HCT116 (cell line): ENCODE measurements at regions not wholly inside any gene's neighbourhood (a gene's known extent, or its start where the extent isn't known, plus 50 kb on each side); places are given as distances from the start of the nearest gene placed in this dataset.

Experiments used
- ATAC-seq: fragments of 200-7000 bp; cut with Tn5 transposase; 2 replicates; pipeline ENCODE4 v1.9.1; 2020; ENCODE audit warnings: mild to moderate bottlenecking, moderate library complexity
- BruUV-seq: library from RNA; stranded (reverse); fragments of 400-500 nt; replicated peaks from 2 replicates; lab custom pipeline; 2021; lab: Mats Ljungman, UMichigan
- CTCF ChIA-PET: fragments of 300-600 bp; sonication (Branson Sonifier 250); formaldehyde crosslinking; loops from one replicate; lab custom pipeline; 2021; ENCODE audit warnings: antibody characterized with exemption; lab: Charles Lee
- POLR2A ChIA-PET: fragments of 300-600, 350-600 bp; sonication (Branson Sonifier 250); formaldehyde crosslinking; loops from one replicate; lab custom pipeline; 2021; ENCODE audit warnings: antibody characterized with exemption; lab: Charles Lee
- RAD21 ChIA-PET, 2 experiments: fragments of 300-600 bp; sonication (Branson Sonifier 250); formaldehyde crosslinking; loops; one replicate each; lab custom pipeline; 2023; ENCODE audit warnings: low total read pairs in 2 of 2; ENCODE audit not compliant: uncharacterized antibody in 2 of 2, unreplicated experiment in 2 of 2, low non-redundant PET in 1 of 2; lab: Charles Lee
- DNase-seq: peaks from one replicate; pipeline ENCODE4 v3.0.0-alpha.2; 2010; ENCODE audit warnings: low read depth, low spot score
- H2AFZ ChIP-seq: fragments of 200-600 bp; shearing (Covaris generic), sonication (generic); 2 replicates; pipeline ENCODE4 v1.6.1; 2017; ENCODE audit warnings: low read depth, mixed run types, mixed read lengths, antibody characterized with exemption, low read length; ENCODE audit not compliant: poor library complexity, severe bottlenecking
- H3K27ac ChIP-seq: 2 replicates; pipeline ENCODE4 v1.5.1; 2012; ENCODE audit warnings: low read depth, low read length
- H3K27me3 ChIP-seq: fragments of 200-600 bp; sonication (generic); 2 replicates; pipeline ENCODE4 v1.6.1; 2016; ENCODE audit warnings: mixed run types, low read length, mixed read lengths; ENCODE audit not compliant: insufficient read depth
- H3K36me3 ChIP-seq, 2 experiments: fragments of 200-500 bp in 1 of 2; fragments of 200-600 bp in 1 of 2; sonication (Bioruptor generic) in 1 of 2; sonication (generic) in 1 of 2; 2 replicates each; pipeline versions ENCODE4 v1.5.1 to v1.6.1; 2014 to 2016; ENCODE audit warnings: low read length in 2 of 2, inconsistent platforms in 1 of 2, mixed read lengths in 1 of 2, mixed run types in 1 of 2; ENCODE audit not compliant: insufficient read depth in 2 of 2, control insufficient read depth in 1 of 2
- H3K4me1 ChIP-seq, 2 experiments: fragments of 200-600 bp in 1 of 2; sonication (generic) in 1 of 2; 2 replicates each; pipeline versions ENCODE4 v1.5.1 to v1.6.1; 2012 to 2017; ENCODE audit warnings: low read length in 2 of 2, inconsistent platforms in 1 of 2, mild to moderate bottlenecking in 1 of 2, mixed read lengths in 1 of 2, mixed run types in 1 of 2, moderate library complexity in 1 of 2; ENCODE audit not compliant: insufficient read depth in 2 of 2, control insufficient read depth in 1 of 2
- H3K4me2 ChIP-seq: fragments of 200-600 bp; sonication (generic); 2 replicates; pipeline ENCODE4 v1.6.1; 2017; ENCODE audit warnings: mixed run types, low read length, mixed read lengths
- H3K4me3 ChIP-seq, 2 experiments: fragments of 200-600 bp in 1 of 2; sonication (generic) in 1 of 2; replicated peaks in 1 of 2; 2 replicates each; pipeline ENCODE4 v1.5.1; 2011 to 2016; ENCODE audit warnings: low read length in 2 of 2, control low read depth in 1 of 2, low read depth in 1 of 2, mild to moderate bottlenecking in 1 of 2, mixed read lengths in 1 of 2, mixed run types in 1 of 2
- H3K79me2 ChIP-seq: fragments of 200-600 bp; sonication (generic); 2 replicates; pipeline ENCODE4 v1.6.1; 2017; ENCODE audit warnings: mild to moderate bottlenecking, mixed run types, low read length, moderate library complexity, mixed read lengths; ENCODE audit not compliant: insufficient read depth
- H3K9ac ChIP-seq: fragments of 200-600 bp; sonication (generic); 2 replicates; pipeline ENCODE4 v1.6.1; 2016; ENCODE audit warnings: low read length, mixed read lengths
- H3K9me2 ChIP-seq: fragments of 200-600 bp; sonication (generic), shearing (Covaris generic); 2 replicates; pipeline ENCODE4 v1.6.1; 2017; ENCODE audit warnings: mixed run types, mild to moderate bottlenecking, moderate library complexity; ENCODE audit not compliant: insufficient read depth
- H3K9me3 ChIP-seq, 2 experiments: fragments of 200-500 bp in 1 of 2; fragments of 200-600 bp in 1 of 2; sonication (Bioruptor generic) in 1 of 2; sonication (generic) in 1 of 2; 2 replicates each; pipeline ENCODE4 v1.6.1; 2014 to 2017; ENCODE audit warnings: low read length in 2 of 2, mixed read lengths in 2 of 2, inconsistent platforms in 1 of 2, low read depth in 1 of 2, mild to moderate bottlenecking in 1 of 2, mixed run types in 1 of 2, moderate library complexity in 1 of 2; ENCODE audit not compliant: control insufficient read depth in 1 of 2, insufficient read depth in 1 of 2
- H4K20me1 ChIP-seq: fragments of 200-600 bp; sonication (generic), shearing (Covaris generic); 2 replicates; pipeline ENCODE4 v1.6.1; 2017; ENCODE audit warnings: mixed run types, mild to moderate bottlenecking, moderate library complexity; ENCODE audit not compliant: insufficient read depth
- ATF3 ChIP-seq: IDR thresholded peaks from 2 replicates; pipeline ENCODE4 v1.6.1; 2012
- CBX3 ChIP-seq: IDR thresholded peaks from 2 replicates; pipeline ENCODE4 v1.6.1; 2012; ENCODE audit warnings: low read depth
- CEBPB ChIP-seq: IDR thresholded peaks from 2 replicates; pipeline ENCODE4 v1.6.1; 2012; ENCODE audit warnings: low read depth
- CTCF ChIP-seq, 3 experiments: fragments of 200-600 bp in 1 of 3; sonication (generic) in 1 of 3; IDR thresholded peaks in 2 of 3; conservative IDR thresholded peaks in 1 of 3; 2 replicates each; pipeline ENCODE4 v1.5.1; 2012 to 2017; ENCODE audit warnings: low read depth in 2 of 3, low read length in 2 of 3, antibody characterized with exemption in 1 of 3, borderline replicate concordance in 1 of 3, control low read depth in 1 of 3, mild to moderate bottlenecking in 1 of 3, mixed read lengths in 1 of 3, mixed run types in 1 of 3, moderate library complexity in 1 of 3; ENCODE audit not compliant: insufficient read depth in 1 of 3
- EGR1 ChIP-seq: IDR thresholded peaks from 2 replicates; pipeline ENCODE4 v1.6.1; 2012; ENCODE audit warnings: low read depth
- ELF1 ChIP-seq: IDR thresholded peaks from 2 replicates; pipeline ENCODE4 v1.6.1; 2012; ENCODE audit warnings: low read depth, borderline replicate concordance
- EZH2 ChIP-seq: fragments of 200-600 bp; sonication (generic); IDR thresholded peaks from 2 replicates; pipeline ENCODE4 v1.6.1; 2017; ENCODE audit warnings: antibody characterized with exemption, mixed run types
- EZH2phosphoT487 ChIP-seq: fragments of 200-600 bp; IDR thresholded peaks from 2 replicates; pipeline ENCODE4 v1.6.1; 2018; ENCODE audit warnings: antibody characterized with exemption, borderline replicate concordance
- FOSL1 ChIP-seq: IDR thresholded peaks from 2 replicates; pipeline ENCODE4 v1.6.1; 2012; ENCODE audit warnings: low read depth
- JUND ChIP-seq: IDR thresholded peaks from 2 replicates; pipeline ENCODE4 v1.6.1; 2012
- POLR2A ChIP-seq: IDR thresholded peaks from 2 replicates; pipeline ENCODE4 v1.7.0; 2011; ENCODE audit warnings: borderline replicate concordance; ENCODE audit not compliant: insufficient read depth, insufficient read length; ENCODE audit errors: extremely low read depth
- POLR2AphosphoS5 ChIP-seq: IDR thresholded peaks from 2 replicates; pipeline ENCODE4 v1.6.1; 2011; ENCODE audit warnings: mild to moderate bottlenecking, low read depth, low read length, moderate library complexity
- RAD21 ChIP-seq: IDR thresholded peaks from 2 replicates; pipeline ENCODE4 v1.6.1; 2012; ENCODE audit warnings: low read depth, mild to moderate bottlenecking
- SIN3A ChIP-seq: IDR thresholded peaks from 2 replicates; pipeline ENCODE4 v1.6.1; 2012; ENCODE audit warnings: low read depth
- SP1 ChIP-seq: IDR thresholded peaks from 2 replicates; pipeline ENCODE4 v1.6.1; 2012; ENCODE audit warnings: low read depth
- SRF ChIP-seq: IDR thresholded peaks from 2 replicates; pipeline ENCODE4 v1.6.1; 2012; ENCODE audit warnings: low read depth
- TCF7L2 ChIP-seq: IDR thresholded peaks from 2 replicates; pipeline ENCODE4 v1.7.0; 2011; ENCODE audit warnings: borderline replicate concordance, inconsistent platforms; ENCODE audit not compliant: insufficient read depth, insufficient read length; ENCODE audit errors: extremely low read depth
- YY1 ChIP-seq: IDR thresholded peaks from 2 replicates; pipeline ENCODE4 v1.6.1; 2011; ENCODE audit warnings: low read length, low read depth, moderate library complexity, mild to moderate bottlenecking; ENCODE audit not compliant: insufficient replicate concordance; ENCODE audit errors: extremely low read depth
- ZBTB33 ChIP-seq: IDR thresholded peaks from 2 replicates; pipeline ENCODE4 v1.6.1; 2011; ENCODE audit warnings: mild to moderate bottlenecking, low read length, moderate library complexity; ENCODE audit not compliant: insufficient replicate concordance; ENCODE audit errors: extremely low read depth
- ZNF274 ChIP-seq: fragments of 200-500 bp; sonication (Bioruptor generic); IDR thresholded peaks from 2 replicates; pipeline ENCODE4 v1.6.1; 2014; ENCODE audit warnings: mild to moderate bottlenecking, low read depth, low read length, inconsistent platforms
- intact Hi-C: fragments of 100-400 bp; cut with micrococcal nuclease; formaldehyde crosslinking; loops from 2 replicates; pipeline ENCODE4 v1.10.0; 2022

- TF ChIP-seq YY1 (no peak), EZH2phosphoT487 (no peak), CEBPB (no peak)
Observed at GRCh38 chr6:170067923-170068360, 222.9 kb downstream of the DLL1 start (continued).

GRCh38 chr6:170067181-170067641 is 223.7 kb downstream of the DLL1 start:
- no peak overlapping the region for H3K4me2 ChIP-seq
- RAD21 ChIA-PET, result no interaction called here
- no peak for TF ChIP-seq POLR2AphosphoS5
- TF ChIP-seq EZH2phosphoT487, result no peak
- no peak for TF ChIP-seq POLR2A
- no peak for TF ChIP-seq FOSL1
- no peak for TF ChIP-seq ATF3
- TF ChIP-seq RAD21, result no peak
- TF ChIP-seq ELF1, result no peak
- no peak for TF ChIP-seq ZBTB33
- TF ChIP-seq CTCF (IDR thresholded peaks at IDR 0.05 in 2 of 3, conservative IDR thresholded peaks at IDR 0.05 in 1 of 3; ENCODE audit: borderline replicate concordance in 1 of 3, insufficient read depth in 1 of 3, low read depth in 2 of 3, low read length in 2 of 3), result no peak
- TF ChIP-seq EZH2, result no peak
- TF ChIP-seq JUND, result no peak
- TF ChIP-seq EGR1, result no peak
- TF ChIP-seq YY1, result no peak
- TF ChIP-seq TCF7L2, result no peak
- no peak for TF ChIP-seq SRF
- no peak for TF ChIP-seq ZNF274
- no peak for TF ChIP-seq SIN3A
- TF ChIP-seq CBX3, result no peak
- TF ChIP-seq SP1, result no peak
- no peak overlapping the region for H3K9ac ChIP-seq
- H3K9me2 ChIP-seq, result no peaks in the 10 kb centered on the region
- intact Hi-C loops, result no loop called here
- DNase-seq (no peak), ATAC-seq (no peak)
- H3K4me1 ChIP-seq, result no peaks in the 10 kb centered on the region
- H3K4me3 ChIP-seq, result no peak overlapping the region
- H3K27me3 ChIP-seq, result no peaks in the 10 kb centered on the region
- no peak overlapping the region for H2AFZ ChIP-seq
- BruUV-seq, result no TSS peak
- H4K20me1 ChIP-seq, result no peaks in the 10 kb centered on the region
- H3K79me2 ChIP-seq, result no peaks in the 10 kb centered on the region
- no peaks in the 10 kb centered on the region for H3K36me3 ChIP-seq
- H3K9me3 ChIP-seq, result peaks cover 0 to 5% of the 10 kb centered on the region in 2 experiments; a peak in 1 of 4 replicates
- POLR2A ChIA-PET, result no interaction called here
- no peak overlapping the region for H3K27ac ChIP-seq
- CTCF ChIA-PET, result no interaction called here
